ENCODE measurements at regions not wholly inside any gene's neighbourhood (a gene's known extent, or its start where the extent isn't known, plus 50 kb on each side); places are given as distances from the start of the nearest gene placed in this dataset.
"Not testable (repeated sequence)": the region's sequence is repeated elsewhere in the genome, so short reads cannot be mapped to it uniquely, and the experiment has no call there.

DNA sequence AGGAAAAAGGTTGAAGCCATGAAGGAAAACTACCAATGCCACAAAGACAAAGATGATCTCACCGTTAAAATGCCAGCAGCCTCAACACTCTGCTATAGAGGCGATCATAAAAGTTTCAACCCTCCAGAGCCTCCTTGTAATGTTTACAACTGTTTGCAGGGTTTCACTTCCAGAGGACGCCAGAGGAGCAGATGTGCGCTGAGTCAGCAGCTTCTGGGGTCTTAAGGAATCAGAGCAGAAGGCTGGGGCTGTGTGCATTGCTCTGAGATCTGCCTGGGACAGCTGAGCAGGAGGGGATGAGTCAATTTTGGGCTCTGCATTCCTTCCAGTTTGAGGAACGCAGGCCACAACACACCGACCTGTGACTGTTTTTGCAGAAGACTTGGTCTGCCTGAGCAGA, 98.3 kb downstream of the TMEM130 start:
- Histone ChIP-seq H3K27ac (ENCODE audit: low read depth, low read length) (no peak overlapping the region), H3K36me3 (ENCODE audit: control insufficient read depth, insufficient read depth, low read length) (no peaks in the 10 kb centered on the region)

DNA sequence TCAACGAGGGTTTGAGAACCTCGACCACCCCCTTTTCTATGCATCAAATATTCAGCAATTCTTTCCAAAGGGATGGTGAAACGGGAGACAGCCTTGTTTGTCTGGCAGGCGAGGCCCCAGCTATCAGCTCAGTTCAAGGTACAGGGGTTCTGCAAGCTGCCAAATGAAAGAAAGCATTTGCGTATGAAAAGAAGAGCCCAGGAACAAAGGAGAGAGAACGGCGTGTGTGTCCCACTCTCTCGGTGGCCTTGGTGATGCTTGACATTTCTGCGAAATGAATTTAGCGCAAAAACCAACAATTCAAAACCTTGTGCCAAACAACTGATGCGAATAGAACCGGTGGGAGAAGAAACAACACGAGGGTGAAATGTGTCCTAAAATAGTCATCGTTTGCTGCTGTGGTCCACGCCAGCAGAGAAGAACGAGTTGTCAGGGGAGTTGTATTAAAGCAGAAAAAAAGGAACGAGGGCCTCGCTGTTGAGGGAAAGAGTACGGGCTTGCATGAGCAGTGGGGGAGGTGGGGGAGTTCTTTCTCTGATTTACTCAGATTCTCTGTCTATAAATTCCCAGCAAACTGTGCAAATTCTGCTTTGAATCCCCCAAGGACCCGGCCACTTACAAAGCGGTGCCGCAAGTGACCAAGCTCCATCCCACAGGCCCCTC, 97.7 kb downstream of the TMEM130 start:
- Histone ChIP-seq H3K27ac (ENCODE audit: low read depth, low read length) (no peak overlapping the region), H3K27me3 (ENCODE audit: control insufficient read depth, insufficient read depth, low read length) (no peaks in the 10 kb centered on the region), H3K9ac (ENCODE audit: low read length) (peak overlapping the region; percentile 3), H3K4me1 (ENCODE audit: control insufficient read depth, insufficient read depth, low read length) (peaks cover 16% of the 10 kb centered on the region), H3K36me3 (ENCODE audit: control insufficient read depth, insufficient read depth, low read length) (no peaks in the 10 kb centered on the region), H3K4me3 (ENCODE audit: low read depth, low read length) (peak overlapping the region; percentile 33), H3K9me3 (ENCODE audit: control insufficient read depth, insufficient read depth, low read depth, low read length) (no peaks in the 10 kb centered on the region)

More for the DNA sequence above, 98.3 kb downstream of the TMEM130 start:
- Histone ChIP-seq H3K27me3 (ENCODE audit: control insufficient read depth, insufficient read depth, low read length) (no peaks in the 10 kb centered on the region), H3K9ac (ENCODE audit: low read length) (peak overlapping the region; percentile 3), H3K9me3 (ENCODE audit: control insufficient read depth, insufficient read depth, low read depth, low read length) (no peaks in the 10 kb centered on the region), H3K4me3 (ENCODE audit: low read depth, low read length) (peak overlapping the region; percentile 33), H3K4me1 (ENCODE audit: control insufficient read depth, insufficient read depth, low read length) (peaks cover 16% of the 10 kb centered on the region)

GRCh38 chr7:98774884-98775283, 94.9 kb downstream of the TMEM130 start:
- Histone ChIP-seq H3K27ac (ENCODE audit: low read depth, low read length) (no peak overlapping the region), H3K4me3 (ENCODE audit: low read depth, low read length) (no peak overlapping the region), H3K36me3 (ENCODE audit: control insufficient read depth, insufficient read depth, low read length) (no peaks in the 10 kb centered on the region), H3K9ac (ENCODE audit: low read length) (no peak overlapping the region), H3K27me3 (ENCODE audit: control insufficient read depth, insufficient read depth, low read length) (no peaks in the 10 kb centered on the region), H3K9me3 (ENCODE audit: control insufficient read depth, insufficient read depth, low read depth, low read length) (no peaks in the 10 kb centered on the region), H3K4me1 (ENCODE audit: control insufficient read depth, insufficient read depth, low read length) (peaks cover 16% of the 10 kb centered on the region)

DNA sequence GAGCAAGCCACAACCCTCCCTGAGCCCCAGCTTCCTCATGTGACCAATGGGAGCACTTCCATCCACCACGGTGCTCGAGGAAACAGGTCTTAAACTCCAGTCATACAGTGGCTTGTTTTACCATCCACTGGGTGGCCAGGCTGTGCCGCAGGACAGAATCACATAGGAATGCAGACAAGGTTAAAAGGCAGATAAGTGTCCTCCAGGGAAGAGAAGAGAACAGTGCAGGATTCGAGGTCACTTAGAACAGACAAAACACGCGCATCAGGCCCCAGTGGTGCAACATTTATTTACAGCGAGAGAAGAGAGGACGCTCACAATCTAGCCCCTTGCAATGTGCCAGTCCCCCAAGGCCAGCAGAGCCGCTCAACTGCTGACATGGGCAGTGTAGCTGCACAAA, 92.8 kb downstream of the TMEM130 start:
- no peak overlapping the region for H3K4me3 ChIP-seq (ENCODE audit: low read depth, low read length)
- peaks cover 7% of the 10 kb centered on the region for H3K4me1 ChIP-seq (ENCODE audit: control insufficient read depth, insufficient read depth, low read length)
- no peak overlapping the region for H3K9ac ChIP-seq (ENCODE audit: low read length)
- H3K9me3 ChIP-seq (ENCODE audit: control insufficient read depth, insufficient read depth, low read depth, low read length) = no peaks in the 10 kb centered on the region
- no peaks in the 10 kb centered on the region for H3K27me3 ChIP-seq (ENCODE audit: control insufficient read depth, insufficient read depth, low read length)
- H3K36me3 ChIP-seq (ENCODE audit: control insufficient read depth, insufficient read depth, low read length) = no peaks in the 10 kb centered on the region
- H3K27ac ChIP-seq (ENCODE audit: low read depth, low read length) = no peak overlapping the region

GRCh38 chr7:98778421-98778820, 91.4 kb downstream of the TMEM130 start:
- Histone ChIP-seq H3K36me3 (ENCODE audit: control insufficient read depth, insufficient read depth, low read length) (no peaks in the 10 kb centered on the region), H3K27ac (ENCODE audit: low read depth, low read length) (no peak overlapping the region), H3K27me3 (ENCODE audit: control insufficient read depth, insufficient read depth, low read length) (no peaks in the 10 kb centered on the region), H3K4me3 (ENCODE audit: low read depth, low read length) (no peak overlapping the region), H3K4me1 (ENCODE audit: control insufficient read depth, insufficient read depth, low read length) (no peaks in the 10 kb centered on the region), H3K9me3 (ENCODE audit: control insufficient read depth, insufficient read depth, low read depth, low read length) (no peaks in the 10 kb centered on the region), H3K9ac (ENCODE audit: low read length) (no peak overlapping the region)

DNA sequence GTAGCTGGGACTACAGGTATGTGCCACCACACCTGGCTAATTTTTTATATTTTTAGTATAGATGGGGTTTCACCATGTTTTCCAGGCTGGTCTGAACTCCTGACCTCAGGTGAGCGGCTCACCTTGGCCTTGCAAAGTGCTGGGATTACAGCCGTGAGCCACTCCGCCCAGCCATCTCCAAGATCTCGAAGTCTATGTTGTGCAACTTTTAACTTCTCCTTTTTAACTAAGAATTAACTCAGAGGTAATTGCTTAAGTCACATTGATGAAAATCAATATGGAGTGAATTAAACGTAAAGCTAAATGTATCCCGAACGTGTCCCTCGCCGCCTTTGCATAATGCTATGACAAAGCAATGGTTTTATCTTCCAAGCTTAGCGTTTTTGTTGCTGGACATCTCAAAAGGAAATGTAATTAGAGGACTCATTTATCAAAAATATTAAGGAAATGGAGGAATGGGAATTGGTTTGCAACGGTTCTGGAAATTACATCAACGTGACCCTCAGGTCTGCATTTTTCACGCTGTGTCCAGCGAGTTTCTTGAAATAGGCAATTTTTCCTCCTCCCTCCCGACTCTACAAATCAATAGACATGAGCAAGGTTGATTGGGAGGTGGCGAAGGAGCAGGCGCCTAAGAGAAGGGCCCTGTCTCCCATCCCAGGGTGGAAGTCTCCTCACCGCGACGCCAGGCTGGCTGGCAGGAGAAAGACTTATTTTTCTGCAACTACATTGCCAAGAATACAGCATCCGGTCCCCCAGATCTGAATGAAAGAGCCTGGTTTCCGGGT, 89.8 kb downstream of the TMEM130 start:
- Histone ChIP-seq H3K27ac (ENCODE audit: low read depth, low read length) (no peak overlapping the region), H3K9ac (ENCODE audit: low read length) (no peak overlapping the region), H3K36me3 (ENCODE audit: control insufficient read depth, insufficient read depth, low read length) (no peaks in the 10 kb centered on the region), H3K9me3 (ENCODE audit: control insufficient read depth, insufficient read depth, low read depth, low read length) (no peaks in the 10 kb centered on the region), H3K4me3 (ENCODE audit: low read depth, low read length) (no peak overlapping the region), H3K4me1 (ENCODE audit: control insufficient read depth, insufficient read depth, low read length) (no peaks in the 10 kb centered on the region), H3K27me3 (ENCODE audit: control insufficient read depth, insufficient read depth, low read length) (no peaks in the 10 kb centered on the region)

DNA sequence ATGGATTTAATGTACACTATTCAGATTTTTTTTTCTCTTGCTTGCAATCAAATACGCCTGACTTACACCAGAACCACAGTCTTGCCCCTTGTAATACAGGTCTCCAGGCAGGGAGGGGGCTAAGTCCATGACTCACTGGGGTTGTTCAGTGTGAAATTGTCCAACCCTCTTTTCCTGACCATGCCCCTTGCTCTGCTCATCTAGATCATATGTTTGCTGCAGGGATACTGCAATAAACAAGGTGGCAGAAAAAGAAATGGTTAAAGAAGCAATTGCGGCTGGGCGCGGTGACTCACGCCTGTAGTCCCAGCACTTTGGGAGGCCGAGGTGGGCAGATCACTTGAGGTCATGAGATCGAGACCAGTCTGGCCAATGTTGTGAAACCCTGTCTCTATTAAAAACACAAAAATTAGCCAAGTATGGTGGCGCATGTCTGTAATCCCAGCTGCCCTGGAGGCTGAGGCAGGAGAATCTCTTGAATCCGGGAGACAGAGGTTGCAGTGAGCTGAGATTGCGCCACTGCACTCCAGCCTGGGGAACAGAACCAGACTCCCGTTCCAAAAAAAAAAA, 85.5 kb downstream of the TMEM130 start:
- H3K27ac ChIP-seq (ENCODE audit: low read depth, low read length) = no peak overlapping the region

DNA sequence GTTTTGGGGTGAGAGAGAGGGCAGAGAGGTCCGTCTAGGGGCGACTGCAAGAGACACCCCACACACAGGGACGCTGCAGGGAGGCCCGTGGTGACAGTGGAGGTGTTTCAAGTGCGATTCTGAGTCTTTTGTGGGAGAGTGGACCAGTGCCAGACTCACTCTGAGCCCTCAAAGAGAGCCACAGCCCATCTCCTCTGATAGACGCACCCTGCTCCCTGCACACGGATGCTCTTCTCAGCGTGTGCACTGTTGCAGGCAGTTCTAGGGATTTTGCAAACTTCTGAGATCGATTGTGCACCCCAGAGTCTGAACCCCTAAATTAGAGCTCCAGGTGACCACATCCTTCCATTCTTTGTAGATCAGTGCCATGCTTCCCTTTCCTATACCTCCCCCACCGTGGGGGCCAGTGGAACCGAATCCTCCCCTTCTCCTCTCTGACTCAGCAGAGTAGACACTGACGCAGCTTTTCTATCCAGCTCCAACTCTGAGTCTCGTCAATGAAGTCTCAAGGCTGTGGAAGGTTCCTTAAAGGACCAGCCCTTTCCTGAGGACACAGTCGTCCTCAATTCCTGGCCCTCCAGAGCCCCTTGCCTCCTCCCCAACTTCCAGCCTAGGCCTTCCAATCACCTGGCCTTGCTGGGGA, 83.8 kb downstream of the TMEM130 start:
- Histone ChIP-seq H3K27me3 (ENCODE audit: control insufficient read depth, insufficient read depth, low read length) (no peaks in the 10 kb centered on the region), H3K4me3 (ENCODE audit: low read depth, low read length) (no peak overlapping the region), H3K4me1 (ENCODE audit: control insufficient read depth, insufficient read depth, low read length) (no peaks in the 10 kb centered on the region), H3K36me3 (ENCODE audit: control insufficient read depth, insufficient read depth, low read length) (no peaks in the 10 kb centered on the region), H3K9me3 (ENCODE audit: control insufficient read depth, insufficient read depth, low read depth, low read length) (no peaks in the 10 kb centered on the region), H3K27ac (ENCODE audit: low read depth, low read length) (no peak overlapping the region), H3K9ac (ENCODE audit: low read length) (no peak overlapping the region)

More for the DNA sequence above, 85.5 kb downstream of the TMEM130 start:
- no peaks in the 10 kb centered on the region for H3K27me3 ChIP-seq (ENCODE audit: control insufficient read depth, insufficient read depth, low read length)
- no peaks in the 10 kb centered on the region for H3K4me1 ChIP-seq (ENCODE audit: control insufficient read depth, insufficient read depth, low read length)
- H3K9me3 ChIP-seq (ENCODE audit: control insufficient read depth, insufficient read depth, low read depth, low read length) = no peaks in the 10 kb centered on the region
- H3K9ac ChIP-seq (ENCODE audit: low read length) = no peak overlapping the region
- no peak overlapping the region for H3K4me3 ChIP-seq (ENCODE audit: low read depth, low read length)
- H3K36me3 ChIP-seq (ENCODE audit: control insufficient read depth, insufficient read depth, low read length) = no peaks in the 10 kb centered on the region

GRCh38 chr7:98788966-98789365, 80.8 kb downstream of the TMEM130 start:
- H3K36me3 ChIP-seq (ENCODE audit: control insufficient read depth, insufficient read depth, low read length) = no peaks in the 10 kb centered on the region
- H3K9ac ChIP-seq (ENCODE audit: low read length) = no peak overlapping the region
- no peaks in the 10 kb centered on the region for H3K9me3 ChIP-seq (ENCODE audit: control insufficient read depth, insufficient read depth, low read depth, low read length)
- no peaks in the 10 kb centered on the region for H3K4me1 ChIP-seq (ENCODE audit: control insufficient read depth, insufficient read depth, low read length)
- H3K27me3 ChIP-seq (ENCODE audit: control insufficient read depth, insufficient read depth, low read length) = no peaks in the 10 kb centered on the region
- no peak overlapping the region for H3K4me3 ChIP-seq (ENCODE audit: low read depth, low read length)
- H3K27ac ChIP-seq (ENCODE audit: low read depth, low read length) = no peak overlapping the region

GRCh38 chr7:98794453-98794852, 75.4 kb downstream of the TMEM130 start:
- not testable (repeated sequence) for H3K27me3 ChIP-seq (ENCODE audit: control insufficient read depth, insufficient read depth, low read length); H3K4me3 ChIP-seq (ENCODE audit: low read depth, low read length); H3K27ac ChIP-seq (ENCODE audit: low read depth, low read length); H3K36me3 ChIP-seq (ENCODE audit: control insufficient read depth, insufficient read depth, low read length); H3K4me1 ChIP-seq (ENCODE audit: control insufficient read depth, insufficient read depth, low read length); H3K9ac ChIP-seq (ENCODE audit: low read length); H3K9me3 ChIP-seq (ENCODE audit: control insufficient read depth, insufficient read depth, low read depth, low read length)
